Chondrocyte (in vitro differentiated cells): ENCODE measurements at regions not wholly inside any gene's neighbourhood (a gene's known extent, or its start where the extent isn't known, plus 50 kb on each side); places are given as distances from the start of the nearest gene placed in this dataset.

ENCODE experiments used
- DNase-seq: peaks from one replicate; pipeline ENCODE4 v3.0.0; 2021; ENCODE audit warnings: mixed read lengths, low spot score
- H3K27ac Mint-ChIP-seq: one replicate; pipeline ENCODE4 v1.8.0; 2021; ENCODE audit warnings: mild to moderate bottlenecking, moderate library complexity, mixed read lengths; ENCODE audit not compliant: unreplicated experiment
- H3K27me3 Mint-ChIP-seq: 2 replicates; pipeline ENCODE4 v1.8.0; 2021; ENCODE audit warnings: low read depth, mixed read lengths
- H3K36me3 Mint-ChIP-seq: 2 replicates; pipeline ENCODE4 v1.8.0; 2021; ENCODE audit warnings: low read depth, mixed read lengths
- H3K4me1 Mint-ChIP-seq: 2 replicates; pipeline ENCODE4 v1.8.0; 2021; ENCODE audit warnings: low read depth, mild to moderate bottlenecking, mixed read lengths
- H3K4me3 Mint-ChIP-seq: one replicate; pipeline ENCODE4 v1.8.0; 2021; ENCODE audit warnings: mild to moderate bottlenecking, moderate library complexity, mixed read lengths; ENCODE audit not compliant: unreplicated experiment
- H3K9me3 Mint-ChIP-seq: 2 replicates; pipeline ENCODE4 v1.8.0; 2021; ENCODE audit warnings: low read depth, mixed read lengths
- CTCF ChIP-seq: fragments of 200-600 bp; sonication (generic); IDR thresholded peaks from 2 replicates; pipeline ENCODE4 v1.5.0; 2021; ENCODE audit warnings: antibody characterized with exemption, mild to moderate bottlenecking, moderate library complexity

- Mint-ChIP-seq H3K27me3 (peaks cover 52% of the 10 kb centered on the region), H3K4me3 (no peak overlapping the region), H3K9me3 (no peaks in the 10 kb centered on the region), H3K27ac (no peak overlapping the region), H3K4me1 (no peaks in the 10 kb centered on the region), H3K36me3 (no peaks in the 10 kb centered on the region)
- TF ChIP-seq CTCF, result no peak
- no peak for DNase-seq
These were observed 240.4 kb downstream of the B3GLCT start for GRCh38 chr13:31440132-31440531.

GRCh38 chr13:31441800-31442510 lies 242.2 kb downstream of the B3GLCT start:
- no peaks in the 10 kb centered on the region for H3K9me3 Mint-ChIP-seq
- H3K36me3 Mint-ChIP-seq, result no peaks in the 10 kb centered on the region
- H3K4me1 Mint-ChIP-seq, result no peaks in the 10 kb centered on the region
- H3K27me3 Mint-ChIP-seq, result peaks cover 46% of the 10 kb centered on the region
- H3K4me3 Mint-ChIP-seq, result no peak overlapping the region
- no peak overlapping the region for H3K27ac Mint-ChIP-seq
- no peak for DNase-seq
- no peak for TF ChIP-seq CTCF

GRCh38 chr13:31442571-31442970 lies 242.8 kb downstream of the B3GLCT start:
- Mint-ChIP-seq H3K4me1 (no peaks in the 10 kb centered on the region), H3K27me3 (peaks cover 47% of the 10 kb centered on the region), H3K9me3 (no peaks in the 10 kb centered on the region), H3K27ac (no peak overlapping the region), H3K4me3 (no peak overlapping the region), H3K36me3 (no peaks in the 10 kb centered on the region)
- TF ChIP-seq CTCF, result no peak
- no peak for DNase-seq

- DNase-seq, result no peak
- TF ChIP-seq CTCF, result no peak
- Mint-ChIP-seq H3K27me3 (peaks cover 47% of the 10 kb centered on the region), H3K9me3 (no peaks in the 10 kb centered on the region), H3K4me1 (no peaks in the 10 kb centered on the region), H3K27ac (no peak overlapping the region), H3K4me3 (no peak overlapping the region), H3K36me3 (no peaks in the 10 kb centered on the region)
These were observed 244.6 kb downstream of the B3GLCT start for GRCh38 chr13:31444266-31444856.

- no peak for TF ChIP-seq CTCF
- Mint-ChIP-seq H3K36me3 (no peaks in the 10 kb centered on the region), H3K27ac (no peak overlapping the region), H3K27me3 (peaks cover 31% of the 10 kb centered on the region), H3K4me3 (no peak overlapping the region), H3K4me1 (no peaks in the 10 kb centered on the region), H3K9me3 (peaks cover 2% of the 10 kb centered on the region)
- DNase-seq, result no peak
These were observed 252.8 kb downstream of the B3GLCT start for GRCh38 chr13:31452525-31452924.
